ENCODE measurements at regions not wholly inside any gene's neighbourhood (a gene's known extent, or its start where the extent isn't known, plus 50 kb on each side); places are given as distances from the start of the nearest gene placed in this dataset.

DNA sequence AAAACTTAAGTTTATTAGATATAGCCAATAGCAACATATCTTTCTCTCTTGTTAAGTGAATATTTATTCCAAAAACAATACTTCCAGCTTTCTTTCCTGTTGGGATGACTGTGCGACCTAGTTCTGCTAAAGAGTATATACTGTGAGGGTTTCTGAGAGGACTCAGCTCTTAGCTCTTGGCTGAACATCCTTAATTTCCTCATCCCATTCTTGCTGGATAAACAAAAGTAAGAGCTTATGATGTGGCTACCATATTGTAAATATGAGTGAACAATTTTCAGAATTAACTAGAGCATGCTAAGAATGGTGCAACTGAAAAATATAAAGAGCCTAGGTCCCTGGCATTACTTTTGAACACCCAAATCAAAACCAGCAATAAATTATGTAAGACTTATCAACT lies 279.5 kb upstream of the GNAI1 start:
- no peak for DNase-seq

DNA sequence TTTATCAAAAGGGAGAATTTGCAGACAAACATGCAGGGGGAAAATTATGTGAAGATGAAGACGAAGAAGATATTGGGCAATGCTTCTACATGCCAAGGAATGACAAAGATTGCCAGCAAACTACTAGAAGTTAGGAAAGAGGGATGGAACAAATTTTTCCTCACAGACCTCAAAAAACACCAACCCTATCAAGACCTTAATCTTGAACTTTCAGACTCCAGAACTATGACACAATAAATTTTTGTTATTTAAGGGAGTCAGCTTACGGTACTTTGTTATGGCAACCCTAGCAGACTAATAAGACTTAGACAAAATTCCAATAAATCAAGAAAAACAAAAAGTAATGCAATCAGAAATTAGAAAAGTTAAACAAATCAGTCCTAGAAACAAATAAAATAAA lies 280.0 kb upstream of the GNAI1 start:
- DNase-seq: no peak

DNA sequence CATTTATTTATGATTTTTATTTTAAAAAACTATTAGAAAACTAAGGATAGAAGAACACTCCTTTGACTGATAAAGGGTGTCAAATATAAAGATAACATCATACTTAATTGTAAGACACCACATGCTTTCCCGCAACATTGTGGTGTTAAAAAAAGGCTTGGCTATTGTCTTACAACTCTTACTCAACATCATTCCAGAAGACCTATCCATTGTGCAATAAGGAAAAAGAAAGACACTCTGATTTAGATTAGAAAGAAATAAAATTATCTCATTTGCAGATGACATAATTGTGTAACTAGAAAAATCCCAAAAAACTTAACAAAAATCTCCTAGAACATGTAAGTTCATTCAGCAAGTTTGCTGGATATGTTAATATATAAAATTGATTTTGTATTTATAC lies 296.7 kb upstream of the GNAI1 start:
- no peak for DNase-seq

DNA sequence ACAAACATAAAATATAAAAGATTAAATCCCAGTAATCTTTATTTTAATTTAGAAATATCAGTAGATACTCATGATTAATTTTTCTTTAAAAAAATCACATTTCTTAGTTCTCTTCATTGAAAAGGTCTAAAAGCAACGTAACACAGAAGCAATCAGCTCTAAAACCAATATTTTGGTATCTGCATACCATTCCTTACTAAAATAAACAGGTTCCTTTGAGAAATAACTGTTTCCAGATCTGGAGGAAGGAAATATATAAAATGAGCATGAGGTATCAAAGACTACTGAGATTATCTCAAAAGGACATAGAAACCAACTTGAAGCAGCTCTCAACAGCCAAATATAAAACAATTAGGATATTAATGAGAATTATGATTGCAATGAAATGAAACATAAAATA lies 301.0 kb upstream of the GNAI1 start:
- DNase-seq: no peak

DNA sequence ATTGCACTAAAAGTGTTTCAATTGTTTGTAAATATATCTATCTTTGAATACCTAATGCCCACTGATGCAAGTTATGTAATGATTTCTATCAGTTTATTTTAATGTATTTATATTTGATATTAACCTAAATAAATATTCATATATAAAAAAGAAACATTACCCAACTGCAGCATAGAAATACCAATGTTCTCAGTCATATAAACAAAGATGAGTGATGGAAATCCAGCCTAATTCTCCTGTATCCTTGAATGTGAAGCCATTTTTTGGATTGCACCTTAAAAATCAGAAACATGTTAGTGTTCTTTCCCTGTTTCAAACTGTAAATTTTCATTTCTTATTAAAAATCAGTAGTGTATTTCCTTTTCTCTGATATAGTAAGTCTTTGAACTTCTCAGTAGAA lies 305.8 kb upstream of the GNAI1 start:
- DNase-seq: no peak

DNA sequence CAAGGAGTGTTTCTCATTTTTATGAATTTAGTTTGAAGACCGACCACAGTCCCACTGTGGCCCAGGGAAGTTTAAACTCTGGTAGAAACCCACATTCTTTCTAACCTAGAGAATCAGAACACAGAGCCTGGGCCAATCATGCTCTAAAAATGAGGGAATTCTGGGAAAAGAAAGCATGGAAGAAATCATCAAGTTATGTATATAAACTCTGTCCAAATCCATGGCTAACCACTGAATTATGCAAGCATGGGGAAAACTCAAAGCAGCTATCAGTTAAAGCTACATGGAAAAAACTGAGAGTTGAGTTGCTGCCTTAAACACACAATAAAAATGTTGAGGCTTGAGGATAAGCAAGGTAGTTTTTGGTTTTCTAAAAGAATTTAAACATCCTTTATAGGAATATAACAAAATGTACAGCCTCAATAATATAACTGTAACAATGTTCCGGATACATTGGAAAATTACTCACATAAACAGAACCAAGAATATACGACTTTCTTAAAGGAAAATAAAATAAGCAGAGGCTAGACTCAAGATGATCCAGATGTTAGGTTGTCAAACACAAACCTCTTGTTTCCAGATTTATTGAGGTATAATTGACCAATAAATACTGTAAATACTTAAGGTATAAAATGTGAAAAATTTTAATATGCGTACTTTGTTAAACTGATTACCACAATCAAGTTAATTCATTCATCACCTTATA lies 311.2 kb upstream of the GNAI1 start:
- DNase-seq: no peak

DNA sequence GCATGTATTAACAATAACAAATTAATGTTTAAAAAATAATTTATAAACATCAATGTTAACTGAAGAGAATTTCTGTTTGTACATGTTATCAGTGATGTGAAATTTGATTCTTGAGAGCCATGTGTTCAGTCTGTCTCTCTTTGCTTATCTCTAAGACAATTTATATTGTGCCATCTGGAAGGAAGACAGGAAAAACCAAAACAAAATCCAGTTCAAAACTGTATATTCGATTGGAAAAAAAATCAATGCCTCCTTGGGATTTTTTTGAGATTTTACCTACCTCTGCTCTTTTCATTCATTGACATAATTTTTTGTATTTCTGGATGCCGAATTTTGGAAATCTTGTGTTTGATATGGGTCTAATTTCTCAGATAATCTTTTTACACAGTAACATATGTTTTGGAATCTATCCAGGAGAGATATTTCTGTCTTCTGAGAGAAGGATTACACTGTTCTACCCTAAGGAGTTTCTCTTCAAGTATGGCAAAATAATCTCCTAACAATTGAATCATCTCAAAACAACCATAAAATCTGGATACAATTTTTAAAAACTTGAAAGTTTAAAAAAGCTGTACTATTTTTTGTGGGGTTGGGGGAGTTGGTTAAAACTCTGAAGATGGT lies 311.9 kb upstream of the GNAI1 start:
- DNase-seq: no peak

DNA sequence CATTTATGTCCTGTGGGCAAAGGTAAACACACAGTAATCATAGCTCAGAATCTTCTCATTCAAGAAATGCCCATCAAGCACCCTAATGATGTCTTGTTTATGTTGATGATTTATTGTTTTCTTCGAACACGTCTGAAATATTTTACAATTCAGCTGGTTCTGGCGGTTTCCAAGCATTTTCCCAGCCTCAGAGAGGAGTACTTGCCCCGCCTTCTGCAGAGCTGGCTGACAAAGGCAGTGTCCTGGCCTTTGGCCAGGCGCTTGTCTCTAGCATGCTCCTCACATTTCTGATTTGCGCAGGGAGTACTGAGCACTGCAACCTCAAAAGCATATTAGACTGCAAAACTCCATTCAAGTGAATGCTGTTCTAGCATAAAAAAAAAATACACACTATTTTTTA lies 314.2 kb upstream of the GNAI1 start:
- DNase-seq: no peak

DNA sequence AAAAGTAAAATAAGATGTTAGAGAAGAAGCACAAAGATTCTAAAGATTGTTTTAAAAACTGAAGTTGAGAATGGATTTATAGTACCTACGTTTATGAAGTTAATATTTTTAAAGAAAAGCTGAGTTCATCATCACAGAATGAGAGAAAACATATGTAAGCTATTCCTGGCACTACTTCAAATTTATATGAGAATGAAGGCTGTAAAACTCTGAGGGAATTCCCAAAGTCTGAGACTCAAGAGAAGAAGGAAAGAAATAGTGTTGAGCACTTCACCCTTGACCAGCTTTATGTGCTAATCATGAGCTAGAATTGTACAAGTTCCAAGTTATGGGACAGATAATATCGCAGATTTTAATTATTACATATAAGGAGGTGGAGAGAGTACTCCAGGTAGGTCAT lies 323.7 kb upstream of the GNAI1 start:
- no peak for DNase-seq

DNA sequence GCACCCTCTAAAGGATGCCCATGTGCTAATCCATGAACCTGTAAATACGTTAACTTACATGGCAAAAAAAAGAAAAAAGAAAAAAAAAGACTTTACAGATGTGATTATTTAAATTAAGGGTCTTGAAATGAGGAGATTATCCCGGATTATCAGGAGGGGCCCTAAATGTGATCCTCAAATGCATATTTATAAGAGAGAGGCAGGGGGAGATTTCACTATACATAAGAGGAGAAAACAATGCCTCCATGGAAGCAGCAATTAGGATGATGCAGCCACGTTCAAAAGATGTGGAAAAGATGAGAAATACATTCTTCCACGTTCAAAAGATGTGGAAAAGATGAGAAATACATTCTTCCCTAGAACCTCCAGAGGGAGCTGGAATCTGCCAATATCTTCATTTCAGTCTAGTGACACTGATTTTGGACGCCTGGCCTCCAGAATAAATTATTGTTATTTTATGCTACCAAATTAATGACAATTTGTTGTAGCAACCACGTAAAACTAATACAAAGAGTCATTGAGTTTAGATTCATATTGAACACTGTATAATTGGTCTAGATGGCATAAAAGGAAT lies 328.4 kb upstream of the GNAI1 start:
- DNase-seq: no peak

DNA sequence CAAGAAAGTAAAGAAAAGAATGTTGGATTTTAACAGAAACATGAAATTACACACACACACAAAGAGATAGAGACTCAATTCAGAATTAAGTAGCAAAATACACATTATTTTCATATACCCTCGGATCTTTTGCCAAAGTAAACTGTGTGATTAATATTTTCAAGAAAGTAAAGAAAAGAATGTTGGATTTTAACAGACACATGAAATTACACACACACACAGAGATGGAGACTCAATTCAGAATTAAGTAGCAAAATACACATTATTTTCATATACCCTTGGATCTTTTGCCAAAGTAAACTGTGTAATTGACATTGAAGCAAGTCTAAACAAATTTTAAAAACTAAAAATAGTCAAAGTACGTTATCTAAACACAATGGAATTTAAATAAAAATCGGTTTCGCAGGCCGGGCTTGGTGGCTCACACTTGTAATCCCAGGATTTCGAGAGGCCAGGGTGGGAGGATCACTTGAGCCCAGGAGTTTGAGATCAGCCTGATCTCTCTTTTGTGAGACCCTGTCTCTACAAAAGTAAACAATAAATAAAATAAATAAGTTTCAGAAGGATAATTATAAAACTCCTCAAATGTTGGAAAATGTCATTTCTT lies 337.3 kb upstream of the MAGI2 start:
- no peak for DNase-seq

DNA sequence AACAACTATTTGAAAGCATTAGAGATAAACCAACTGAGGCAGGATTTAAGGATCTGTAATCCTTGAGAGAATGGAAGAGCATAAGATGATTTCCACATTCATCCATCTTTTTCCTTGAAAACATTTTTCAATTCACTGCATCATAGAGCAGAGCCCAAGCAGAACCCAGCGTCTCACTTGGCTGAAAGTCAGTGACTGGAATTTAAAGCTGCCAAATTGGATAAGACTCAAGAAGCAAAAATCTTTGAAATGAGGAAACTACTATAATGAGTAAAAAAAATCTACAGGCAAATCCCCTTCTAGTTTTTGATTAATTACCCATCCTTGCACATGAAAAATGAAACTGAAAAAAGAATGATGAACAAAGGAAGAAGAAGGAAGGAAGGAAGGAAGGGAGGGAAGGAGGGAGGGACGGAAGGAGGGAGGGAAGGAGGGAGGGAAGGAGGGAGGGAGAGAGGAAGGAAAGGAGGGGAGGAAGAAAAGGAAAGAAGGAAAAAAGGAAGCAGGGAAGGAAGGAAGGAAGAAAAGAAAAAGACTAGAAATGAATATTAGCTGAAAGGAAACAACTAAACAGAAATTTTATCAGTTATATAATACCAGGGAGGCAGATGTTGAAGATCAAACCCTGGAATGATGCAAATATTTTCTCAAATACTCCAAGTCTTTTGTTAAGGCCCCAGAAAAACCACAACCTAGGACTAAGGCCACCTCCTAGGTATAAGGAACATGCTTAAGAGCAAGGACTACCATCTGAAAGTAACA lies 336.3 kb upstream of the MAGI2 start:
- DNase-seq: no peak

DNA sequence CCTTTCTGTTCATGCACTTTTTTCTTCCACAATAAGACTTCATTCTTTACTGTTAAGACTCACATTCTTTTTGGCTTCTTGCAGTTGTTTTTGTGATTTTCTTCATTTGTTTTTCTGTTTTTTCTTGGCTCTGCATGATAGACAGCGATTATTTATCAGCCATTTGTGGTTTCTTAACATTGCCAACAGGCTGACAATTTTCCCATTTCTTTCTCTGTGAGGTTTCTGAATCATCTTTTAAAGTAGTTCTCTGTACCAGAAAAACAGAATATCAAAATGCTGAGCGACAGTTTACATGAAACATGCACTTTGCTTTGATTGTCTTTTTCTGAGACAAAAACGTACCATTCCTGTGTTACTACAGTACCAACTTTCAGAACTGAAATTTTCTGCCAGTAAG lies 334.2 kb upstream of the MAGI2 start:
- DNase-seq: no peak

DNA sequence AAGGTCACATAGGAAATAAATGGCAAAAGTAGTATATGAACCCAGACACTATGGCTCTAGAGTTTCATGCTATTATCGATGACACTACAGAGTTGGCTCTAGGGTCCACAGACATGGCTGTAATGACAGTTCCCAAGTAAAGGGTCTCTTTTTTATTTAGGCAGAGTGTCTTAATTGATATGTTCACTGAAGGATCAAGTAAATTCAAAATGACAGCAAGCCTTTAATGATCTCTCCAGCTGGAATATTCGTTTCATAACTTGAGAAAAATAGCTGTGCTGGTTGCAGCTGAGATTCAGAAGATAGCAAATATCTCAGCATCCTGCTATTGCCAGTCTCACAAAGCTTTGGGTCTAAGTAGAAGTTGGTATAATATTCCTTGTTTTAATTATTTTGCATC lies 333.6 kb upstream of the MAGI2 start:
- no peak for DNase-seq

DNA sequence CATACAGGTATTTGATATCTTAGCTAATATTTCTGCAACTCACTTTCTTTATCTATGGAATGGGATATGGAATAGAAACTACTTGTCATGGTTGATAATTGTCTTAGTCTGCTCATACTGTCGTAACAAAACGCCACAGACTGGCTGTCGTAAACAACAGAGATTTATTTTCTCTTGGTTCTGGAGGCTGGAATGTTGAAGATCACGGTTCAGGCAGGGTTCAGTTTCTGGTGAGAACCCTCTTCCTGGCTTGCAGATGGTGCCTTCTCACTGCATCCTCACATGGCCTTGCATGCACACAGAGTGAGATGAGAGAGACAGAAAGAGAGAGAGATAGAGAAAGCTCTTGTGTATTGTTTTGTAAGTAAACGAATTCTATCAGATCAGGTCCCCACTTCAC lies 332.7 kb upstream of the MAGI2 start:
- DNase-seq: no peak

DNA sequence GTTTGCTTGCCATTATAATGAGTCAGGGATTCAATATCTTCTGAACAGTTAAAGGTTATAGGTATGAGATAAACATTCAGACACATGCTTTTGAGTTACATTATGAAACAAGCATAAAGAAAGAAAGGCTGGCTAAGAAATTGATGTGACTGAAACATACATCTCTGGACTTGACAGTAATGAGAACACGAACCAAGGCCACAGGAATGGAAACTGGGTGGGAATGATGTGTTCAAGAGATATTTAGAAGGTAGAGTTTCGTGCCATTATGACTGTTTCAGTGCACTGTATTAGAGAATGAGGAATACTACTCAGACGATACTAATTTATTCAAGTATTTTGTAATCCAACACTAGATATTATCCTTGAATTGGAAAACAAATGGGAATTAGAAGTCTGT lies 332.1 kb upstream of the MAGI2 start:
- no peak for DNase-seq

DNA sequence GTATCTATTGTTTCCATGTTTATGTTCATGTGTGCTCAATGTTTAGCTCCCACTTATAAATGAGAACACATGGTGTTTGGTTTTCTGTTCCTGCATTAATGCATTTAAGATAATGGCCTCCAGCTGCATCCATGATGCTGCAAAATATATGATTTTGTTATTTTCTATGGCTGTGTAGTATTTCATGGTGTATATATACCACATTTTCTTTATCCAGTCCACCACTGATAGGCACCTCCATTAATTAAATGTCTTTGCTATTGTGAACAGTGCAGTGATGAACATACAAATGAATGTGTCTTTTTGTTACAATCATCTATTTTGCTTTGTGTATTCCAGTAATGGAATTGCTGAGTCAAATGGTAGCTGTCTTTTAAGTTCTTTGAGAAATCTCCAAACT lies 329.4 kb upstream of the MAGI2 start:
- no peak for DNase-seq

DNA sequence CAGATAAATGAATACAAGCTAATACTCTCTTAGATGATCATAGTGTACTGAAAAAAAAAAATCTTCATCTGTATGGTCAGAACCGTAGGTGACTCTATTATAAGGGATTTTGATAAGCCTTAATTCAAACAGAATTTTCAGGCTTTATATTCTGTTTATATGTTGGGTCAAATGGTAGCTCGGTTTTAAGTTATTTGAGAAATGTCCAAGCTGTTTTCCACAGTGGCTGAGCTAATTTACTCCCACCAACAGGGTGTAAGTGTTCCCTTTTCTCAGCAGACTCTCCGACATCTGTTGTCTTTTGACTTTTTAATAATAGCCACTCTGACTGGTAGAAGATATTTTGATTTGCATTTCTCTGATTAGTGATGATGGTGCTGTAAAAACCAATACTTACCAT lies 328.8 kb upstream of the MAGI2 start:
- DNase-seq: no peak

DNA sequence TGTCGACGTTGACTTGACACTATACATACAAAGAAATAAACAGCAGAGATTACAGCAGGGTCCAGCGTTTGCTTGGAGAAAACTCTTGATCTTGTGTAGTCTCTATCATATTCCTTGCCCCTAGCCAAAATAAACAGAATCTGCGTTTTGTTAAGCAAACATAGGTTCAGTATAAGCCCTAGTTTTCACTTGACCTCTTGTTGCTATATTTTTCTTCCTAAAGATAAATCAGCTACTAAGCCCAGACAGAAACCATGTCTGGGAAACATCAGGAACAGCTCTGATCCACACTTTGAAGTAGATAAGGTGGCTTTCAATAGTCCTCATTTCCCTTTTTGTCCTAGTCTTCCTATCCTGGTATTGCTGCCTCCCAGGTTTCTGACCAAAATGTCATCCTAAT lies 328.2 kb upstream of the MAGI2 start:
- DNase-seq: no peak

DNA sequence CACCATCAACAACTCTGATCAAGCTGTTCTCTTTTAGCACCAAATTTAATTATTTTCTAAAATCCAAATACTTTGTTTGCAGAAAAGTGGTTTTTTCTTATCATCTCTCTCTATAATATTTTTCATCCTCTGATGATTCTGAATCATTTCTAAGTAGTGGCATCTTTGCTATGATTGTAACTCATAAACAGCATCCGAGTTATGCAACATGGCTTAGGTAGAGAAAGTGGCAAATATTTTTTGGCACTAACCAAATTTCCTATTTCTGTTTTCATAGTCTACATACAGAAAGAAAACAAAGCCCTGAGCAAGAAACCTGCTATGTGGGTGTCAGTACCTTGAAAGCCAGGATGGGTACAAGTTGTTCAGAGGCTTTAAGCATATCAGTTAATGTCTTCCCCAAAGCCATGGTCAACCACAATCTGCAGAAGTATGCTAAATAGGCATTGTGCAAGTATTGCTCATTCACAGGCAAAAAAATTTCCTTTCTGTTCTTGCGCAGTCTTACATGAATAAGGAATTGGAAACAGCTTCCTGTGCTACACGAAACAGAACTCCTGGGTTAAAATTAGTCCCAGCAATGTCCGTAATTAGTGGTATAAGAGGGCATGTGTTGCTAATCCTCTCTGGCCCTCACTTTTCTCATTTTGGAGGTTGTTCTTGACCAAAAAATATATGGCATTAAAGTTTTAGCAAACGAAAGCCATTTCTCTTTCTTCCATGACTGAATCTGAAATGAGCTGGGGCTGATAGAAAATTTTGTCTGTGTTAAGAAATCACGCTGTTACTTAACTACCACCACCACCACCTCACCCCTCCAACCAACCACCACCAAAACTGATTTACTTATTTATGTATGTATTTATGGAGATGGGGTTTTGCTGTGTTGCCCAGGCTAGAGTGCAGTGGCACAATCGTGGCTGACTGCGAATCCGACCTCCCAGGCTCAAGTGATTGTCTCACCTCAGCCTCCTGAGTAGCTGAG lies 325.6 kb upstream of the MAGI2 start:
- no peak for DNase-seq

DNA sequence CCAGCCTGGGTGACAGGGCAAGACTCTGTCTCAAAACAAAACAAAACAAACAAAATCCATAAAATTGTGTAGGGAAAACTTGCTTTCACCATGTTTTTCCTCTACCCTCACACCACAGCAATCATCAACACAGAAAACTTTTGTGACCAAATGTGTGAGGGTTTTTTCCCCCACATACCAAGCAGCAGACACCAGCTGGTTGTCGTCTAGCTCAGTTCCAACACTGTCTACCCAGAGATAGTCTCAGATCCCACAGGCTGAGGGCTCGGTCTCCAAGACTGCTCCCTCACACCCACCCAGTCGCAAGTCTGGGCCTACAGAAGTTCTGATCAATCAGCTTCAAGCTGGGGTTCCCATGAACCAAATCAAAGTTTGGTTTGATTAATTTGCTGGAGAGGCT lies 322.4 kb upstream of the MAGI2 start:
- DNase-seq: no peak

DNA sequence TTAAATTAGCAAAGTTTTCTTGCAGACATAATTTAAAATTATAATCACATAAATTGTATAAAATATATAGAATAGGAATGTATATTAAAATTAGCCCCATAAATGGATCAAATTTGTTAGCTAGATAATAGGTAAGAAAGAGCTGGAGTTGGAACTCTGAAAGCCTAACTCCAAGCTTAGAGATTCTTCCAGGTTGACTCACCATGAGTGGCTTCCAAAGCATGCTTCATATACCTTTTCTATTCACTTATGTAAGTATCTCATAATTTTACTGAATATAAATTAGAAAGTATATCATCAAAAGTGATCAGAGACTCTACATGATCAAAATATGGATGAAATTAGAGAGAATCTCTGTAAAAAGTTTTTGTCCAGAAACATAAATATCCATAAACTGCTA lies 320.7 kb upstream of the MAGI2 start:
- DNase-seq: no peak

All from activated CD8-positive, alpha-beta memory T cell treated with anti-CD3 and anti-CD28 coated beads for 24 hours (primary cell).